NCI-H1092 treated with DMSO at 0.1 percent for 48 hours (cell line): ENCODE measurements at regions not wholly inside any gene's neighbourhood (a gene's known extent, or its start where the extent isn't known, plus 50 kb on each side); places are given as distances from the start of the nearest gene placed in this dataset.
"Not testable (repeated sequence)": the region's sequence is repeated elsewhere in the genome, so short reads cannot be mapped to it uniquely, and the experiment has no call there.

ENCODE experiments used
- DNase-seq: peaks from one replicate; lab custom pipeline; 2025; lab: John Stamatoyannopoulos, UW

- DNase-seq = no peak
Measured at GRCh38 chr11:97883086-97883485, 1137.7 kb upstream of the CNTN5 start.

- DNase-seq = peak; percentile 50
Measured at GRCh38 chr11:97888641-97889040, 1132.1 kb upstream of the CNTN5 start.

GRCh38 chr11:97890466-97890865 lies 1130.3 kb upstream of the CNTN5 start:
- no peak for DNase-seq

GRCh38 chr11:97893612-97894011 lies 1127.1 kb upstream of the CNTN5 start:
- peak; percentile 96 for DNase-seq

- peak; percentile 72 for DNase-seq
Measured at GRCh38 chr11:97894978-97895377, 1125.8 kb upstream of the CNTN5 start.

- peak; percentile 84 for DNase-seq
Measured at GRCh38 chr11:97895572-97895971, 1125.2 kb upstream of the CNTN5 start.

GRCh38 chr11:97902828-97903227 lies 1117.9 kb upstream of the CNTN5 start:
- no peak for DNase-seq

- no peak for DNase-seq
Measured at GRCh38 chr11:97905101-97905500, 1115.6 kb upstream of the CNTN5 start.

- DNase-seq = no peak
Measured at GRCh38 chr11:97905671-97906070, 1115.1 kb upstream of the CNTN5 start.

GRCh38 chr11:97908354-97908753 lies 1112.4 kb upstream of the CNTN5 start:
- DNase-seq = no peak

- no peak for DNase-seq
Measured at GRCh38 chr11:97909614-97910399, 1110.9 kb upstream of the CNTN5 start.

GRCh38 chr11:97912629-97913028 lies 1108.1 kb upstream of the CNTN5 start:
- DNase-seq = no peak

- not testable (repeated sequence) for DNase-seq
Measured at GRCh38 chr11:97922933-97923332, 1097.8 kb upstream of the CNTN5 start.

- no peak for DNase-seq
Measured at GRCh38 chr11:97934572-97935208, 1086.1 kb upstream of the CNTN5 start.

GRCh38 chr11:97937501-97937900 lies 1083.2 kb upstream of the CNTN5 start:
- DNase-seq = no peak

GRCh38 chr11:97938789-97939188 lies 1082.0 kb upstream of the CNTN5 start:
- DNase-seq = no peak

- DNase-seq = no peak
Measured at GRCh38 chr11:97943493-97943892, 1077.3 kb upstream of the CNTN5 start.

- no peak for DNase-seq
Measured at GRCh38 chr11:97948793-97949192, 1072.0 kb upstream of the CNTN5 start.

GRCh38 chr11:97955595-97955994 lies 1065.2 kb upstream of the CNTN5 start:
- no peak for DNase-seq

- DNase-seq = no peak
Measured at GRCh38 chr11:97956904-97957303, 1063.8 kb upstream of the CNTN5 start.

- no peak for DNase-seq
Measured at GRCh38 chr11:97961431-97961830, 1059.3 kb upstream of the CNTN5 start.

- DNase-seq = no peak
Measured at GRCh38 chr11:97962758-97963157, 1058.0 kb upstream of the CNTN5 start.

GRCh38 chr11:97963528-97964331 lies 1057.0 kb upstream of the CNTN5 start:
- no peak for DNase-seq
